WTC11 (cell line): ENCODE measurements at regions not wholly inside any gene's neighbourhood (a gene's known extent, or its start where the extent isn't known, plus 50 kb on each side); places are given as distances from the start of the nearest gene placed in this dataset.

Source experiments
- ATAC-seq: fragments of 200-7000 bp; cut with Tn5 transposase; 2 replicates; pipeline ENCODE4 v1.10.0; 2021; ENCODE audit warnings: mild to moderate bottlenecking, moderate library complexity
- CTCF ChIA-PET: fragments of 300-600 bp; sonication (Branson Sonifier 250); formaldehyde crosslinking; loops from one replicate; lab custom pipeline; 2021; ENCODE audit warnings: antibody characterized with exemption; lab: Charles Lee
- POLR2A ChIA-PET: fragments of 350-600 bp; sonication (Branson Sonifier 250); formaldehyde crosslinking; loops from one replicate; lab custom pipeline; 2021; ENCODE audit warnings: antibody characterized with exemption; lab: Charles Lee
- DNase-seq: peaks from one replicate; pipeline ENCODE4 v3.0.0; 2021; ENCODE audit warnings: low spot score
- H3K27ac Mint-ChIP-seq: 2 replicates; pipeline ENCODE4 v1.8.0; 2021; ENCODE audit warnings: mixed read lengths
- H3K27me3 Mint-ChIP-seq: 2 replicates; pipeline ENCODE4 v1.8.0; 2021; ENCODE audit warnings: low read depth, mild to moderate bottlenecking, moderate library complexity, mixed read lengths
- H3K36me3 Mint-ChIP-seq: 2 replicates; pipeline ENCODE4 v1.8.0; 2021; ENCODE audit warnings: mixed read lengths
- H3K4me1 Mint-ChIP-seq: 2 replicates; pipeline ENCODE4 v1.8.0; 2022; ENCODE audit warnings: mixed read lengths
- H3K4me3 Mint-ChIP-seq: 2 replicates; pipeline ENCODE4 v1.8.0; 2021; ENCODE audit warnings: mild to moderate bottlenecking, moderate library complexity, mixed read lengths
- H3K9me3 Mint-ChIP-seq: 2 replicates; pipeline ENCODE4 v1.8.0; 2021; ENCODE audit warnings: mixed read lengths
- AFF4 ChIP-seq: sonication (generic); formaldehyde crosslinking; IDR thresholded peaks from 2 replicates; pipeline ENCODE4 v1.8.1; 2023; ENCODE audit warnings: mild to moderate bottlenecking, missing genetic modification reagents, borderline replicate concordance
- AR ChIP-seq: fragments of 250-450 bp; sonication (Bioruptor Pico); IDR thresholded peaks from 2 replicates; pipeline ENCODE4 v1.9.0; 2021; ENCODE audit warnings: mild to moderate bottlenecking
- ARID4B ChIP-seq: sonication (generic); formaldehyde crosslinking; IDR thresholded peaks from 2 replicates; pipeline ENCODE4 v1.8.0; 2023; ENCODE audit warnings: missing genetic modification reagents, mild to moderate bottlenecking, borderline replicate concordance
- E2F1 ChIP-seq: sonication (generic); formaldehyde crosslinking; IDR thresholded peaks from 2 replicates; pipeline ENCODE4 v1.8.0; 2022; ENCODE audit warnings: mild to moderate bottlenecking, missing genetic modification reagents
- HMGXB4 ChIP-seq: sonication (generic); formaldehyde crosslinking; IDR thresholded peaks from 2 replicates; pipeline ENCODE4 v1.8.1; 2023; ENCODE audit warnings: mild to moderate bottlenecking, moderate library complexity, missing genetic modification reagents
- MLX ChIP-seq: sonication (generic); formaldehyde crosslinking; IDR thresholded peaks from 2 replicates; pipeline ENCODE4 v1.8.1; 2023; ENCODE audit warnings: mild to moderate bottlenecking, missing genetic modification reagents, moderate library complexity
- NR1H2 ChIP-seq: sonication (generic); formaldehyde crosslinking; IDR thresholded peaks from 2 replicates; pipeline ENCODE4 v1.9.0; 2021; ENCODE audit warnings: mild to moderate bottlenecking, moderate library complexity, missing genetic modification reagents
- NR2C2 ChIP-seq: sonication (generic); formaldehyde crosslinking; IDR thresholded peaks from 2 replicates; pipeline ENCODE4 v1.8.0; 2022; ENCODE audit warnings: mild to moderate bottlenecking, missing genetic modification reagents
- PRRX2 ChIP-seq: fragments of 250-450 bp; sonication (Bioruptor Pico); IDR thresholded peaks from 2 replicates; pipeline ENCODE4 v1.8.0; 2021; ENCODE audit warnings: mild to moderate bottlenecking
- SOX15 ChIP-seq: fragments of 250-450 bp; sonication (Bioruptor Pico); IDR thresholded peaks from 2 replicates; pipeline ENCODE4 v1.9.0; 2021; ENCODE audit warnings: mild to moderate bottlenecking
- ZNF121 ChIP-seq: sonication (generic); formaldehyde crosslinking; IDR thresholded peaks from 2 replicates; pipeline ENCODE4 v1.8.0; 2023; ENCODE audit warnings: missing genetic modification reagents
- ZNF138 ChIP-seq: sonication (generic); formaldehyde crosslinking; conservative IDR thresholded peaks from 2 replicates; pipeline ENCODE4 v1.8.1; 2022; ENCODE audit warnings: mild to moderate bottlenecking, moderate library complexity, missing genetic modification reagents
- ZNF232 ChIP-seq: sonication (generic); formaldehyde crosslinking; IDR thresholded peaks from 2 replicates; pipeline ENCODE4 v1.8.0; 2022; ENCODE audit warnings: mild to moderate bottlenecking, missing genetic modification reagents
- ZNF281 ChIP-seq: sonication (generic); formaldehyde crosslinking; IDR thresholded peaks from 2 replicates; pipeline ENCODE4 v1.8.0; 2023; ENCODE audit warnings: mild to moderate bottlenecking, missing genetic modification reagents
- ZNF425 ChIP-seq: fragments of 250-450 bp; sonication (Bioruptor Pico); conservative IDR thresholded peaks from 2 replicates; pipeline ENCODE4 v1.9.0; 2021; ENCODE audit warnings: mild to moderate bottlenecking

GRCh38 chr1:184329962-184330868 is 56.6 kb upstream of the C1orf21 start:
- ATAC-seq (no peak), DNase-seq (no peak)
- Mint-ChIP-seq H3K27me3 (no peaks in the 10 kb centered on the region), H3K36me3 (no peaks in the 10 kb centered on the region), H3K9me3 (peaks cover 11% of the 10 kb centered on the region), H3K27ac (no peak overlapping the region), H3K4me3 (no peak overlapping the region), H3K4me1 (no peaks in the 10 kb centered on the region)
- ChIA-PET POLR2A (interaction anchor here (0.7 kb wide), 1 partner anchor 570 kb away, joined by 3 read pairs; no protein-coding TSS in a partner anchor), CTCF (interaction anchor here (0.9 kb wide), 1 partner anchor 334 kb away, joined by 4 read pairs; no protein-coding TSS in a partner anchor)
- TF ChIP-seq HMGXB4 (CRISPR knock-in tag) (no peak), PRRX2 (no peak), ZNF138 (no peak), MLX (no peak), AFF4 (CRISPR knock-in tag) (no peak), AR (CRISPR knock-in tag) (no peak), ZNF425 (CRISPR knock-in tag) (no peak), SOX15 (CRISPR knock-in tag) (no peak), ZNF232 (CRISPR knock-in tag) (no peak), ARID4B (CRISPR knock-in tag) (no peak), ZNF281 (CRISPR knock-in tag) (no peak), ZNF121 (no peak), E2F1 (CRISPR knock-in tag) (no peak), NR1H2 (no peak), NR2C2 (CRISPR knock-in tag) (no peak)
